ENCODE measurements at regions not wholly inside any gene's neighbourhood (a gene's known extent, or its start where the extent isn't known, plus 50 kb on each side); places are given as distances from the start of the nearest gene placed in this dataset.

DNA sequence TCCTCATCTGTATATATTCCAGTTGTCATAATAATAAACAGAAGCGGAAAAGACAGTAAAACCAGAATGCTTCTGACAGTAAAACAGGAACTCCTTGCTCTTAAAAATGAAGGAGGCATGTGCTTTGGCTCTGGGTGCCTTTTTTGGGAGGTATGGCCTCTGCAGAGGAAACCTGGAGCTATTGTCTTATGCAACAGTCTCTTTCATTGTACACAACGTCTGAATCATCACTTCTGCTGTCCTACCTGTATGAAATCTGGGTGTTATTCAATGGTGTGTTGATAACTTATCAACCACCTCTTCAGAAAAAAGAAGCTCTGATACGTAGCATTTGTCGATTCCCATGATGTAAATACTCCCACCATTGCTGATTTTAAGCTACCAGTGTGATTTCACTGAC is 64.8 kb downstream of the CDCA7 start:
- DNase-seq (ENCODE audit: insufficient read length, low spot score) (no peak), FAIRE-seq (no peak)
- TF ChIP-seq, protein P1, sequence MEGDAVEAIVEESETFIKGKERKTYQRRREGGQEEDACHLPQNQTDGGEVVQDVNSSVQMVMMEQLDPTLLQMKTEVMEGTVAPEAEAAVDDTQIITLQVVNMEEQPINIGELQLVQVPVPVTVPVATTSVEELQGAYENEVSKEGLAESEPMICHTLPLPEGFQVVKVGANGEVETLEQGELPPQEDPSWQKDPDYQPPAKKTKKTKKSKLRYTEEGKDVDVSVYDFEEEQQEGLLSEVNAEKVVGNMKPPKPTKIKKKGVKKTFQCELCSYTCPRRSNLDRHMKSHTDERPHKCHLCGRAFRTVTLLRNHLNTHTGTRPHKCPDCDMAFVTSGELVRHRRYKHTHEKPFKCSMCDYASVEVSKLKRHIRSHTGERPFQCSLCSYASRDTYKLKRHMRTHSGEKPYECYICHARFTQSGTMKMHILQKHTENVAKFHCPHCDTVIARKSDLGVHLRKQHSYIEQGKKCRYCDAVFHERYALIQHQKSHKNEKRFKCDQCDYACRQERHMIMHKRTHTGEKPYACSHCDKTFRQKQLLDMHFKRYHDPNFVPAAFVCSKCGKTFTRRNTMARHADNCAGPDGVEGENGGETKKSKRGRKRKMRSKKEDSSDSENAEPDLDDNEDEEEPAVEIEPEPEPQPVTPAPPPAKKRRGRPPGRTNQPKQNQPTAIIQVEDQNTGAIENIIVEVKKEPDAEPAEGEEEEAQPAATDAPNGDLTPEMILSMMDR (IDR thresholded peaks at IDR 0.05; ENCODE audit: insufficient read depth, missing control alignments), result no peak

DNA sequence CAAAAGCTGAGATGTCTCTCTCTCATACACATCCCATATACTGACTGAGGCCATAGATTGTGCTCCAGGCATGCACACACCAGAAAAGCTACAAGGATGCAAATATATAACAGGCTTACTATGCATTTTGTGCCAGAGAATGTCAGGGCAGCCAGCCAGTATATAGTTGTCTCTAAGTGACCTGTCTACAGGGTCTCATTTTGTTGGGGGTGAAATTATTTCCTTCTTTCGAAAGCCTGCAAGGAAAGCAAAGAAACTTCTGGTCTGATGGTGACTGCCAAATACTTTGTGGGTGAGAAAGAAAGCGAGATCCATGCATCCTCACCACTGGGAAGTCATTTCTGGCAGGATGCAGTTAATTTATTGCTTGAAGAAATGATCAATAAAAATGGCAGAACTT is 70.2 kb downstream of the CDCA7 start:
- FAIRE-seq, result no peak
- no peak for DNase-seq (ENCODE audit: insufficient read length, low spot score)
- TF ChIP-seq, protein P1 (IDR thresholded peaks at IDR 0.05; ENCODE audit: insufficient read depth, missing control alignments), result no peak

DNA sequence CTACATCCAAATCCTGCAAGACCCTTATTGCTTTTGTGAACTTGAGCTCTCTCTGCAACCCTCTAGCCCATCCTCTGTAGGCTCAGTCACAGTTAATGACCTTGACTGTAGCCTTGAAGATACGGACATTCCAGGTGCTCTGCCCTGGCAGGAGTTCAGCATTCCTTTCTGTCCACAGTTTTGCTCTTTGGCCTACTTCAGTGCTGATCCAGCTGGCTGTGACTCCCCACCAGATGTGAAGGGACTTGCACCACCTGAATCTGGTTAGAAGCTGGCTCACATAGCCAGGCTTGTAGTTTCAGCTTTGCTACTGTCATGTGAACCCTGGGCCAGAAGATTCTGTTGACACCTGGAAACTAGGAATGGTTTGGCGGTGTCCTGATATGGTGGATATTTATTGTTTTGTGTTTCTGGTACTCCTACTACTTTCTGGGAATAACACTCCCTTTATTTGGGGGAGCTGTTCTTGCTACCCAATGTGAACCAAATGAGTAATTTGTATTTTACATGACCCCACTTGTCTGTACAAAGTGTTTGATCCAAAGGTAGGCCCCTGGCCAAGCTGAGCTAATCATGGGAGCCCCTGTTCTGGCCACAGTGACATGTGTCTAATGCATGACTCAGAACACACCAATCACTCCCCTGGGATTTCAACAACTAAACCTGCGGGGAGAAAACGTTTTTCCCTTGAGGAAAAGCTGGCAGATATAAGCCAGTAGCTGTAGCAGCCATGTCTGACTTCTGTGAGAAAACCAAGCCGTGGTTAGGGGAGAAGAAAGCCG is 73.4 kb downstream of the CDCA7 start:
- DNase-seq (ENCODE audit: insufficient read length, low spot score), result no peak
- FAIRE-seq, result no peak
- TF ChIP-seq, protein P1 (IDR thresholded peaks at IDR 0.05; ENCODE audit: insufficient read depth, missing control alignments), result no peak

DNA sequence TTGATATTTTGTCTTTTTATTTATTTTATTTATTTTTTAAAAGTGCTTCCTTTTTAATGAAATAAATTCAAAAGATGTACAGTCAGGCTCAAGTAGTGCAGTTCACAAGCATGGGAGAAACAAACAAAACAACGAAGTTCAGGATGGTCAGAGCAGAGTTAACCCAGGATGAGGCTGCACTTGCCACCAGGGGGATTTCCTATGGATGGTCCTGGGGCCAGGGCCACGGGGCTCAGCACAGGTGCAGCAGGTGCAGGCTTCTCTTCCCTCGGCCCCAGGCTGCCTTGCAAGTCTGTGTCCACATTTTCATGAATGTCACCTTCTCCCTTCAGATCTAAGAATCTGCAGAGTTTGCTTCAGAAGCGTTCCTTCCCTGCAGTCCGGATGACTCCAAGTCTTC is 76.5 kb downstream of the CDCA7 start:
- FAIRE-seq (no peak), DNase-seq (ENCODE audit: insufficient read length, low spot score) (no peak)
- TF ChIP-seq, protein P1 (IDR thresholded peaks at IDR 0.05; ENCODE audit: insufficient read depth, missing control alignments), result no peak

DNA sequence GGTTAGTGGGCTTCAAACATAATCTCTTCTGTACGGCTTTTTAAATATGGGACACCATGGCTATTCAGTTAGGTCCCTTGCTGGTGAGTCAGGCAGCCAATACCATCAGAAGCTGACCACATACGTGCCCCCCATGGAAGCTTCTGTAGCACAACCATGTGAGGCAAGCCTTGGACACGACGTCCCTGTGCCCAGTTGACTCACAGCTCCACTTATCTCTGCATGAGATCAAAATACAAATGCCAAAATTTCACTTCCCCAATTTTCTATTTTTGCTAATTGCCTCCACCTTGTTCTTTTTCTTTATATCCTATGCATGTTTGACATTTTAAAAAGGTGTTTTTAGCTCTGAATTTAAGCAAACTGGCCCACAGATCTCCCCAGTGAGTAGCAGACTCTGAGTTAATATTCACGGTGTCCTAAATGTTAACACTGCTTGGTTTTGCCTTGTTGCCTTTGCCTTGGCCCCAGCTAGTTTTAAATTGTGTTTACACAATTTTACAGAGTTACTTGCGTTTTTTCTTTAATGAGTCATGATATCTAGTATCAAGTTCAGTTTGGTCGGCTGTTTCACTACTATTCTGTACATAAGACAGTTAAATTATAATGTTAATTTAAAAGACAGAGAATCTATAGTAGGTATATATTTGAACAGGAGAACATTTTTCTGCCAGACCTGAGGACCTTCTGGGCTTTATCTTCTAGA is 77.5 kb downstream of the CDCA7 start:
- DNase-seq (ENCODE audit: insufficient read length, low spot score) (no peak), FAIRE-seq (no peak)
- TF ChIP-seq, protein P1 (IDR thresholded peaks at IDR 0.05; ENCODE audit: insufficient read depth, missing control alignments), result no peak

DNA sequence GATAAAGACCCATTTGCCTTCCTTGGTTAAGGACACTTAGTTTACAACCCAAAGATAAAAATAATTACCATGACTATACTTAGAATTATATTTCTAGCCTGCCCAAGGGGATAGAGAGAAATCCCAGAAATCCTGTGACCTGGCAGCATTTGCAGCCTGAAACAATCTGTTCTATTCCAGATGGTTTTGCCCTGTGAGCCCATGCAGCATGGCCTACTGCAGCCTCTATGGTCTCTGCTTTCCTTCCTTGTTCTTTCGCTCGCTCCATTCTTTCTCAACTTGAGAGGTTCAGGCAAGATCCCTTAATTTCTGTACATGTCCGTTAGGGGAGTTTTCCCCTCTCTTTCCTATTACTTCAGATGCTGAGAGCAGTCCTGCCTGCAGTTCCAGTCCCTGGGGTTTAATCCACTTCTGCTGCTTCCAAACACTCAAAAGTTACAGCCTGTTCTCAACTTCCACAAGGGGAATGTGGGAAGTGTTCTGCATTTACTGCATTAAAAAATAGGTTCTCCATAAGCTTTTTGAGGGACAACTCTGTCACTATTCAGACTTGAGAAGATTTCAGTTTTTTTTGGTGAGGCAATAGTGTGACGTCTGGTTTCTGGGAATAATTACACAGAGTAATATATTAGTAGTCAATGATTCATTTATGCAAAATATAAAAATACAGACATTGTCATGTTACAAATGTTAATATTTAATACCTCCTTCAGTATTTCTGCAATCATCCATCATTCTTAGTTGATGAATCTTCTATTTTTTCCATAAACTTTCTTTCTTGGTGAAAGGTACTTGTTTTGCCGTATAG is 80.3 kb downstream of the CDCA7 start:
- TF ChIP-seq, protein P1 (IDR thresholded peaks at IDR 0.05; ENCODE audit: insufficient read depth, missing control alignments), result no peak
- no peak for FAIRE-seq
- no peak for DNase-seq (ENCODE audit: insufficient read length, low spot score)
